GM21786 (cell line): ENCODE measurements at regions not wholly inside any gene's neighbourhood (a gene's known extent, or its start where the extent isn't known, plus 50 kb on each side); places are given as distances from the start of the nearest gene placed in this dataset.
"Not testable (repeated sequence)": the region's sequence is repeated elsewhere in the genome, so short reads cannot be mapped to it uniquely, and the experiment has no call there.

ENCODE experiments used
- ATAC-seq: cut with Tn5 transposase; IDR thresholded peaks from one replicate; pipeline ENCODE4 v1.9.1; 2021; ENCODE audit not compliant: unreplicated experiment

GRCh38 chr12:60451457-60451856 is 855.6 kb downstream of the SLC16A7 start:
- ATAC-seq: no peak

DNA sequence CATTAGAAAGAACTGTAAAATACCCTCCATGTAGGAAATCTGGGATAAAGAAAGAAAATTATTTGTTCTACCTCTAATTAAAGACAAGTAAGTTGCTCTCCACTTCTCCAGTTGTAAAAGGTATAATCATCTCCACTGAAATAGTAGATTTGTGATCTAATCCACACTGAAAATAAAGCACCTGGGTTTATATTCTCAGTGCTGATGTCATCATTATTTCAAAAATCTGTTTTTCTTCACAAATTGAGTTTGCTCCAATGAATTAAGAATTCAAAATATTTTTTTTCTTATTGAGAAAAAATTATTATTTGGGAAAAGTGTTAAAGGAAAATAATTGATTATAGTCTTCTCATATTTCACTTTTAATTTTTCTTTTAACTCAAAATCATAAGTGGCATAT is 869.2 kb downstream of the SLC16A7 start:
- no peak for ATAC-seq

DNA sequence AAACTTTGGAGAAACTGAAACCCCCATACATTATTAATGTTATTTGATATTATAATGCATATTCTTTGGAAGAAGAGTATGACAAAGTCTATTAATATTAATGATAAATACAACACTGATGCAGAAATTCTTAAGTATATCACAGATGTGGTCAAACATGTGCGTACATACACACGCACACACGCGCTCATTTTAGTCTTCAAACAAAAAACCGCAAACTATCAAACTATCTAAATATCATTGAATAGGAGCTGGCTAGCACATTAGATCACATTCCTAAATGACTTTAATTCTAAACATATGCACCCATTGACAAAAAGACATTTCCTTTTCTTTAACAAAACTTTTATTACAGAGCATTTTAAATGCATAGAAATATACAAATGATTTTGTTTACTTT is 872.7 kb downstream of the SLC16A7 start:
- ATAC-seq: no peak

DNA sequence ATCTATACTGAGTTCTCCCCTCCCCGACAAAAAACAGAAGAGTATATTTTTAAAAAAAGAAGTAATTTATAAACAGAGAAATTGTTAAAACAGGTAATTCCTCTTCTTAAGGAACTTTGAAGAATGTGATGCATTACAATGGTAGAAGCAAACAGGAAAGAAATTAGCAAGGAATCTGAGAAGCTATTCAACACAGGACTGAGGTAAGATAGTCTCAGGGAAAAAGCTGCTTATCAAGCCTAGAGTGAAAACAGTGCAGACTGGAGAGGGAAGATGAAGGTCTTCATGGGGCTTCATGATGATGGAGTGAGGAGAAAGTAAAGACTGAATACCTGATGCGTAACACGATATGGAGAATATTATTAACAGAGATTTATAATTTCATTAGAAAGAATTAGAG is 880.0 kb downstream of the SLC16A7 start:
- no peak for ATAC-seq

- ATAC-seq: no peak
Measured at GRCh38 chr12:60487284-60487683, 891.5 kb downstream of the SLC16A7 start.

DNA sequence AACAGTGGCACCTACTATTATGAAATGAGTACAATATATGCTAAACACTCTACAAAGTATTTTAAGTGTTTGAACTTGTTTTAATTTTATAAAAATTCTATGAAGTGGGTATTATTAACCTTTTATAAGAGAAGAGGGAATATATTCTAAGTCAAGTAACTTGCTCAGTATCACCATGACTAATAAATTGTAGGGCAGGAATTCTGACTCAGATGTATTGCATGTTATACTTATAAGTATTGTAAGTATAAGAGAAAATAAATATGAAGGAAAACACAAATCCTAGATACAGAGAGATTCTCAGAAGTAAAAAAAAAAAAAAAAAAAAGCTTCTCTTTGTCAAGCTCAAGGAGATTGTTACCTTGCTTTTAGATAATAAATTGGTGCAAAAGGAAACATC is 893.2 kb downstream of the SLC16A7 start:
- ATAC-seq: no peak

- no peak for ATAC-seq
Measured at GRCh38 chr12:60494244-60494643, 898.4 kb downstream of the SLC16A7 start.

- no peak for ATAC-seq
Measured at GRCh38 chr12:60498656-60499055, 902.8 kb downstream of the SLC16A7 start.

DNA sequence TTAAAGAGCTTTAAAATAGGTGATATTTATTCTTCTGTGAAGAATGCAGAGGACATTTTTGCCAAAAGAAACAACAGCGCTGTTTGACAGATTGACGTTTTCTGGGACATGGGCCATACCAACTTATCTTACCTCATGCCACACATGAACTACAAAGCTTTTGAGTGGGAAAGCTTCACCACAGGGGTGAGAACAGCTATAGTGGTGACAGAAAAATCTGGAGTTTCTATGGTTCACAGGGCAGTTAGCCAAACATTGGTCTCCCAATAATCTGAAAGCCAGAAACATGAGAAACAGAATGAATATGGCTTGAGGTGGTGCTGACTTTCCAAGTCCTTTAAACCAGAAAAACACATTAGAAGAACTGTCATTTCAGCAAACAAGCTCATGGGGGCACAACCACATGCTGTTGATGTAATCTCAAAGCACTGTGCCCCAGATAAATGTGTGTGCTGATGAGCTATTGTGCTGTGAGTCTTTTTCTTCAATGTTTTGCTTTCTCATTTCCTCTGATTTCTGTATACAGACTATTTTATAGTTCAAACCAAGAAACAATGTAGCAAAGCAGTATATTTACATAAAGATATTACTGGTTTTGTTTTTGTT is 905.4 kb downstream of the SLC16A7 start:
- no peak for ATAC-seq

GRCh38 chr12:60522684-60523400 is 927.0 kb downstream of the SLC16A7 start:
- no peak for ATAC-seq

GRCh38 chr12:60529261-60529660 is 933.4 kb downstream of the SLC16A7 start:
- ATAC-seq: no peak

- ATAC-seq: no peak
Measured at GRCh38 chr12:60529723-60530122, 933.9 kb downstream of the SLC16A7 start.

- no peak for ATAC-seq
Measured at GRCh38 chr12:60535363-60535762, 939.5 kb downstream of the SLC16A7 start.

- ATAC-seq: no peak
Measured at GRCh38 chr12:60539592-60539991, 943.8 kb downstream of the SLC16A7 start.

GRCh38 chr12:60568914-60569313 is 973.1 kb downstream of the SLC16A7 start:
- no peak for ATAC-seq

GRCh38 chr12:60577607-60578006 is 981.8 kb downstream of the SLC16A7 start:
- ATAC-seq: no peak

DNA sequence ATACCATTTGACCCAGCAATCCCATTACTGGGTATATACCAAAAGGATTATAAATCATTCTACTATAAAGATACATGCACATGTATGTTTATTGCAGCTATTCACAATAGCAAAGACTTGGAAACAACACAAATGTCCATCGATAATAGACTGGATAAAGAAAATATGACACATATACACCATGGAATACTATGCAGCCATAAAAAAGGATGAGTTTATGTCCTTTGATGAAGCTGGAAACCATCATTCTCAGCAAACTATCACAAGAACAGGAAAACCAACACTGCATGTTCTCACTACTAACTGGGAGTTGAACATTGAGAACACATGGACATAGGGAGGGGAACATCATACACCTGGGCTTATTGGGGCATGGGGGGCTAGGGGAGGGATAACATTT is 991.8 kb downstream of the SLC16A7 start:
- not testable (repeated sequence) for ATAC-seq

DNA sequence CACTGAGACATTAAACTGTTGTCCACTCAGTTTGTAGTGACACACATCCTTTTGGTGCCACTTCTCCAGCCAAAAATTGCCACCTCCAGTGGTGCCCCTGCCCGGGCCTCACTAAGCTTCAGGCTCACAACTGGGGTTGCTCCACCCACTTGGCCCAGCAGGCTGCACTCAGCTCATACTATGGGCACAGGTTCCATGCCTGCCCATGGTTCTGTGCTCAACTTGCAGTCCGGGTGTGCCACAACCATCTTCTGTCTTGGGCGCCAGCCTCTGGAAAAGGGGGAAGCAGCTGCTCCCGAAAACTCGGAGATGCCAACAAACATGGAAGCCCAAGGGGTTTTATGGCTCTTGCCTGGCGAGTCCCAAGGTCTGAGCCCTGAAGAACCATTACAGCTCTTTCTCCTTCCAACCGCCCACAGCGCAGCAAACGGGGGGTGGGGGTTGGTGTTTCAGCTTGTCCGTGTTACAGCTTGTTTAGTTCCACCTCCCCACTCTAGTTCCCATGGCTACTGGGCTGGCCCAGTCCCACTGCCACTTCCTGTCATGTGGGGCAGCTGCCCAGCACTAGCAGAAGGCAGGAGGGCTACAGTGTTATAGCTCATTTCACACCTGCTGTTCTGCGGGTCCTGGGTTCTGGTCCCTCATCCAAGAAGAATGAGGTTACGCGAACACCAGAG is 998.3 kb downstream of the SLC16A7 start:
- ATAC-seq: no peak

DNA sequence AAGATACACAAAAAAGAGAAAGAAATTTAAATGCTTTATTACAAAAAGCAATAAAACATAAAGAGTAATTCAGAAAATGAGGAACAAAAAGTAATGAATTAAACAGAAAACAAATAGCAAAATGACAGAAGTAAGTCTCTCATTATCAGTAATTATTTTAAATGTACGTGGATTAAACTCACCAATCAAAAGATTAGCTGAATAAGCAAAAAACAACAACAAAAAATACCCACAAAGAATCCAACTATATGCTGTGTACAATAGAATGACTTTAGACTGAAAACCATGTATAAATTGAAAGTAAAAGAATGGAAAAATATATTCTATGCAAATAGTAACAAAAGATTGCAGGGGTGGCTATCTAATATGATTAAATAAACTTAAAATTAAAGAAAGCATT is 1006.8 kb downstream of the SLC16A7 start:
- no peak for ATAC-seq

DNA sequence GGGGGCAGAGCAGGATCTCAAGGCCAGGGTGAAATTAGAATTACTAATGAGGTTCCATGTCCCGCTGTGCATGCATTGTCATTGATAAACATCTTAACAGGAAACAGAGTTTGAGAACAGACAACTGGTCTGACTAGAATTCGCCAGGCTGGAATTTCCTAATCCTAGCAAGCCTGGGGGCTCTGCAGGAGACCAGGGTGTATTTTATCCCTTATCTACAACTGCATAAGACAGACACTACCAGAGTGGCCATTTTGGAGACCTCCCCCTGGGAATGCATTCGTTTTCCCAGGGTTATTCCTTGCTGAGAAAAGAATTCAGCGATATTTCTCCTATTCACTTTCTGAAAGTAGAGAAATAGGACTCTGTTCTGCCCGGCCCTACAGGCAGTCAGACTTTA is 1007.6 kb downstream of the SLC16A7 start:
- ATAC-seq: not testable (repeated sequence)

DNA sequence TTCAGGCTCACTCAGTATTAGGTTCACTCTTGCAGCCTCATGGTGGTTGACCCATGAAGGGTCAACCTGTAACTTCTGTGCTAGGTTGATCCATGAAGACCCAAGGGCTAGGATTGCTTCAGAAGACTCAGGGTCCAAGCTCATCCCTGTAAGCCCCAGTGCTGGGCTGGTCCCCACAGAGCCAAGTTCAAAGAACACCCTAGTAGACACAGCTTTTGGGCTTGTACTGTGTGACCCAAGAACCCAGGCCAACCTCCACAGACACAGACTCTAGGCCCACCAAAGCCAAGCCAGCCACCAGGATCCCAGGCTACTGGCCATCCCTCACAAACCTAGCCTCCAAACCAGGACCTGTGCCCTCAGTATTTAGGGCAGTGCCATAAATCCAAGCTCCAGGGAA is 1020.6 kb downstream of the SLC16A7 start:
- no peak for ATAC-seq

- ATAC-seq: no peak
Measured at GRCh38 chr12:60630796-60631195, 1035.0 kb downstream of the SLC16A7 start.
